ENCODE measurements at regions not wholly inside any gene's neighbourhood (a gene's known extent, or its start where the extent isn't known, plus 50 kb on each side); places are given as distances from the start of the nearest gene placed in this dataset.
"Not testable (repeated sequence)": the region's sequence is repeated elsewhere in the genome, so short reads cannot be mapped to it uniquely, and the experiment has no call there.

GRCh38 chr3:32042867-32043266 is 61.3 kb downstream of the ZNF860 start:
- H3K36me3 ChIP-seq; intact Hi-C loops (cut with DNase I; ENCODE audit: low total_unique reads); H3K27ac ChIP-seq; H3K4me3 ChIP-seq; DNase-seq; H3K27me3 ChIP-seq: not testable (repeated sequence)
- WGBS, 5 donors: 76 to 93% (median 87%) methylated on average over 6 of the region's 6 CpGs
- peaks cover 8 to 16% (median 13%) of the 10 kb centered on the region in 4 donors for H3K9me3 ChIP-seq
- peaks cover 16 to 21% (median 18%) of the 10 kb centered on the region in 4 donors for H3K4me1 ChIP-seq

- H3K4me1 ChIP-seq: peaks cover 16 to 21% (median 18%) of the 10 kb centered on the region in 4 donors
- H3K27ac ChIP-seq: peak overlapping the region; percentile 49 to 83 (median 82)
- H3K9me3 ChIP-seq: peaks cover 8 to 16% (median 13%) of the 10 kb centered on the region in 4 donors
- TF ChIP-seq POLR2AphosphoS5 (IDR thresholded peaks at IDR 0.05): peak; percentile 26 to 82 (median 54)
- no peak for TF ChIP-seq EP300 (IDR thresholded peaks at IDR 0.05)
- intact Hi-C loops (cut with DNase I; ENCODE audit: low total_unique reads): no loop called here
- no peaks in the 10 kb centered on the region for H3K27me3 ChIP-seq
- H3K4me3 ChIP-seq: no peak overlapping the region
- WGBS, 5 donors: 11 to 18% (median 12%) methylated on average over 5 of the region's 5 CpGs
- no peaks in the 10 kb centered on the region for H3K36me3 ChIP-seq
- DNase-seq: peak; percentile 76 to 81
Observed at GRCh38 chr3:32045091-32045915, 61.1 kb upstream of the GPD1L start.

- Histone ChIP-seq H3K36me3 (no peaks in the 10 kb centered on the region), H3K9me3 (peaks cover 8 to 16% (median 13%) of the 10 kb centered on the region in 4 donors), H3K27ac (peak overlapping the region in 2 of 5 donors; percentile 82 to 83), H3K27me3 (no peaks in the 10 kb centered on the region), H3K4me3 (no peak overlapping the region), H3K4me1 (peaks cover 16 to 21% (median 18%) of the 10 kb centered on the region in 4 donors)
- intact Hi-C loops (cut with DNase I; ENCODE audit: low total_unique reads): no loop called here
- DNase-seq: no peak
- WGBS, 5 donors: 90 to 100% (median 97%) methylated on average over 1 of the region's 1 CpG
- TF ChIP-seq CTCF (IDR thresholded peaks at IDR 0.05) (no peak), POLR2A (IDR thresholded peaks at IDR 0.05) (no peak), EP300 (IDR thresholded peaks at IDR 0.05) (no peak), POLR2AphosphoS5 (IDR thresholded peaks at IDR 0.05) (no peak)
Observed at GRCh38 chr3:32046102-32046501, 60.3 kb upstream of the GPD1L start.

GRCh38 chr3:32048487-32049182 is 57.8 kb upstream of the GPD1L start:
- 92 to 98% (median 96%) methylated on average over 4 of the region's 4 CpGs for WGBS, 5 donors
- TF ChIP-seq CTCF (IDR thresholded peaks at IDR 0.05): no peak
- intact Hi-C loops (cut with DNase I; ENCODE audit: low total_unique reads): no loop called here

GRCh38 chr3:32049916-32050315 is 56.5 kb upstream of the GPD1L start:
- Histone ChIP-seq H3K4me1 (peaks cover 10 to 14% (median 12%) of the 10 kb centered on the region in 4 donors), H3K4me3 (no peak overlapping the region), H3K9me3 (no peaks in the 10 kb centered on the region), H3K27me3 (no peaks in the 10 kb centered on the region), H3K36me3 (no peaks in the 10 kb centered on the region), H3K27ac (no peak overlapping the region)
- TF ChIP-seq POLR2A (IDR thresholded peaks at IDR 0.05) (no peak), CTCF (IDR thresholded peaks at IDR 0.05) (no peak), EP300 (IDR thresholded peaks at IDR 0.05) (no peak)
- DNase-seq: no peak
- WGBS, 5 donors: 77 to 100% (median 91%) methylated on average over 1 of the region's 1 CpG
- intact Hi-C loops (cut with DNase I; ENCODE audit: low total_unique reads): no loop called here

More at GRCh38 chr3:32048487-32049182, 57.8 kb upstream of the GPD1L start:
- no peaks in the 10 kb centered on the region for H3K36me3 ChIP-seq
- H3K27ac ChIP-seq: no peak overlapping the region
- peaks cover 16 to 21% (median 18%) of the 10 kb centered on the region in 4 donors for H3K4me1 ChIP-seq
- H3K9me3 ChIP-seq: no peaks in the 10 kb centered on the region
- no peaks in the 10 kb centered on the region for H3K27me3 ChIP-seq
- no peak for DNase-seq
- no peak overlapping the region for H3K4me3 ChIP-seq

GRCh38 chr3:32052230-32052629 is 54.2 kb upstream of the GPD1L start:
- 24 to 54% (median 48%) methylated on average over 2 of the region's 2 CpGs for WGBS, 5 donors
- DNase-seq; intact Hi-C loops (cut with DNase I; ENCODE audit: low total_unique reads); H3K27ac ChIP-seq; H3K27me3 ChIP-seq; H3K4me1 ChIP-seq; H3K36me3 ChIP-seq; H3K4me3 ChIP-seq; H3K9me3 ChIP-seq: not testable (repeated sequence)

- H3K9me3 ChIP-seq; H3K4me3 ChIP-seq; H3K27me3 ChIP-seq; H3K4me1 ChIP-seq; H3K36me3 ChIP-seq; H3K27ac ChIP-seq; DNase-seq; intact Hi-C loops (cut with DNase I; ENCODE audit: low total_unique reads): not testable (repeated sequence)
- WGBS, 5 donors: 67 to 82% (median 75%) methylated on average over 5 of the region's 5 CpGs
Observed at GRCh38 chr3:32052851-32053250, 53.6 kb upstream of the GPD1L start.

Measured in stomach (tissue), 8 donors.